AG10803 (cell line): ENCODE measurements at regions not wholly inside any gene's neighbourhood (a gene's known extent, or its start where the extent isn't known, plus 50 kb on each side); places are given as distances from the start of the nearest gene placed in this dataset.

ENCODE experiments used
- DNase-seq: peaks from one replicate; pipeline ENCODE4 v3.0.0; 2010; ENCODE audit warnings: low read depth
- H3K4me3 ChIP-seq: 2 replicates; pipeline ENCODE4 v1.5.1; 2011; ENCODE audit warnings: mild to moderate bottlenecking, low read length, control low read depth
- TF ChIP-seq, protein P1 (sequence below): conservative IDR thresholded peaks from 2 replicates; pipeline ENCODE4 v1.5.1; 2011; ENCODE audit warnings: mild to moderate bottlenecking, low read length, control low read depth, inconsistent platforms

DNA sequence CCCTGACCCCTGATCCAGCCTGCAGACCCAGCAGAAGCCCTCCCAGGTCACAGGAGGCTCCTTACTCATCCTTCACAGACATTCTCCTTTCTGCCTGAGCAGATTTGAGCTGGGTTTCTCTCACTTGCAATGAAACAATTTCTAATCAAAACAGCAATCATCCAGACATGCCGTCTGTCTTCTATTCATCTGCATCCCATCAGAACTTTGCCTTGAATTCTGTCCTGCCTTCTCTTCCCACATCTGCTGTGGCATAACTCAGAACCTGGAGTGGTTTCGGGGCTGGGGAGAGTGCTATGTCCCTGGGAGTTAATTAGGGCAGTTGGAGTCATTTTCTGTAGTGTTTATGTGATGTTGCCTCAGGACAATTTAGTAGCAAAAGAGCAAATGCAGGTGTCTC, 278.6 kb downstream of the CBLN1 start:
- no peak overlapping the region for H3K4me3 ChIP-seq
- TF ChIP-seq, protein P1, sequence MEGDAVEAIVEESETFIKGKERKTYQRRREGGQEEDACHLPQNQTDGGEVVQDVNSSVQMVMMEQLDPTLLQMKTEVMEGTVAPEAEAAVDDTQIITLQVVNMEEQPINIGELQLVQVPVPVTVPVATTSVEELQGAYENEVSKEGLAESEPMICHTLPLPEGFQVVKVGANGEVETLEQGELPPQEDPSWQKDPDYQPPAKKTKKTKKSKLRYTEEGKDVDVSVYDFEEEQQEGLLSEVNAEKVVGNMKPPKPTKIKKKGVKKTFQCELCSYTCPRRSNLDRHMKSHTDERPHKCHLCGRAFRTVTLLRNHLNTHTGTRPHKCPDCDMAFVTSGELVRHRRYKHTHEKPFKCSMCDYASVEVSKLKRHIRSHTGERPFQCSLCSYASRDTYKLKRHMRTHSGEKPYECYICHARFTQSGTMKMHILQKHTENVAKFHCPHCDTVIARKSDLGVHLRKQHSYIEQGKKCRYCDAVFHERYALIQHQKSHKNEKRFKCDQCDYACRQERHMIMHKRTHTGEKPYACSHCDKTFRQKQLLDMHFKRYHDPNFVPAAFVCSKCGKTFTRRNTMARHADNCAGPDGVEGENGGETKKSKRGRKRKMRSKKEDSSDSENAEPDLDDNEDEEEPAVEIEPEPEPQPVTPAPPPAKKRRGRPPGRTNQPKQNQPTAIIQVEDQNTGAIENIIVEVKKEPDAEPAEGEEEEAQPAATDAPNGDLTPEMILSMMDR, result no peak
- DNase-seq, result no peak

DNA sequence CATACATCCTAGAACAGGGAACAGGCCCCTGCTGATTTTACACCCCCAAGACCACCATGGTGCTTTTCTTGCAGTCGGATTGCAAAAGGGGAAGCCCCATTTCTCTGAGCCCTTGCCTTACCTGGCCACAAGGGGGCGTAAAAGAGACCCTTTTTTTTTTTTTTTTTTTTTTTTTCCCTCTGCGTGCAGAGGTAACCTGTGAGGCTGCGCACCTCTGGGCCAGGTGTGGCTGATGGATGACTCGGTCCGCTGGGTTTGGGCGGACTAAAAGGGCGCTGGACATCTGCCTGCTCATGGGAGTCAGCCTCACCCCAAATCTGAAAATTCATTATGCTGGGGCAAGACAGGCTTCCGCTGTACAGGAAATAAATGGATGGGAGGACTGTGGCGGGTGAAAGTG, 281.0 kb downstream of the CBLN1 start:
- TF ChIP-seq, protein P1, result peak; percentile 31
- H3K4me3 ChIP-seq, result no peak overlapping the region
- DNase-seq, result no peak

DNA sequence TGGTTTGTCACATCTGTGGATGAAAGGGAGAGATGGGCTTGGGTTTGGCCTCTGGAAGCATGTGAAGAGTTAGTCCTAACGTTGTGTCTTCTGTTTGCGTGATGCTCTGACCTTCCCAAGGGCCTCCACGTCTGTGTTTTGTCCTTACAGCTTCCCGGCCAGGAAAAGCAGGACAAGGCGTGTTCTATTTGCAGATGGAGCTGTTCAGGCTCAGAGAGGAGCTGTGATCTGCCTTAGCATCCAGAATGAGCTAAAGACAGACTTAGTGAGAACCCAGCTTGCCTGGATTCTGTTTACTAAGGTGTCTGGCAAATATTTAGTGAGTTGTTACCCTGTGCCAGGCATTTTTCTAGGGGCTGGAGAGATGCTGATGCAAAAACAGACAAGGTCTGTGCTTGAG, 282.1 kb downstream of the CBLN1 start:
- H3K4me3 ChIP-seq, result no peak overlapping the region
- no peak for DNase-seq
- TF ChIP-seq, protein P1, result no peak

DNA sequence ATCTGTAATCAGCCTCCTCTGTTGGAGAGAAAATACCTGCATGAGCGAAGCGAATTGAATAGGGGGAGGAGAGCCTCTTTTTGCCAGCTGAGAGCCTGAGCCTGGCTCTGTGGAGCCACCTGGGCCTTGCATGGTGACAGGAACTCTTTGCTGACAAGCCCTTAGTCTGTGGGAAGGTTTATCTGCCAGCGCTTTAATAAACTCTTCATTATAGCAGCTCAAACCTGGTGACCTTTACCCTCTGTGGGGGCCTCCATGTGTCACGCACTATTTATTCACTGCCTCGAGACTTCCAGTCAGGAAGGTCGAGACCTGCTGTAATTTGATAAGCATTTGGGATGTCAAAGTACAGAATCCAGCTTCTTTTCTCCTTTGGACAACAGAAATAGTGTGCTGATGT, 282.6 kb downstream of the CBLN1 start:
- TF ChIP-seq, protein P1, result no peak
- no peak for DNase-seq
- H3K4me3 ChIP-seq, result no peak overlapping the region

DNA sequence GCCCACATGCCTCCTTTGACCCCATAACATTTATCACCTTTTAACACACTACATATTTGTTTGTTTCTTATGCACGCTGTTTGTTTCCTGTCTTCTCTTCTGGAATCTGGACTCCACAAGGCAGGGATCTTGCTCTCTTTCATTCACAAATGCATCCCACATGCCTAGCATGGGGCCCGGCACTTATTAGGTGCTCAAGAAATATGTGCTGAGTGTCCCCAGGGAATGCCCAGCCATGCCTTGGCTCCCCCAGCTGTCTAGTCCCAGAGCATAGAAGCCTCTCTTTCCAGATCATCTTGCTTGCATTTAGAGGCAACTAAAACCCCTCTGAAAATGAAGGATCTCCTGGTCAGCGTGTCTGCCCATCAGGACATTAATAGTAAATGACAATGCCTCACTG, 283.7 kb downstream of the CBLN1 start:
- H3K4me3 ChIP-seq, result no peak overlapping the region
- DNase-seq, result no peak
- TF ChIP-seq, protein P1, result no peak

DNA sequence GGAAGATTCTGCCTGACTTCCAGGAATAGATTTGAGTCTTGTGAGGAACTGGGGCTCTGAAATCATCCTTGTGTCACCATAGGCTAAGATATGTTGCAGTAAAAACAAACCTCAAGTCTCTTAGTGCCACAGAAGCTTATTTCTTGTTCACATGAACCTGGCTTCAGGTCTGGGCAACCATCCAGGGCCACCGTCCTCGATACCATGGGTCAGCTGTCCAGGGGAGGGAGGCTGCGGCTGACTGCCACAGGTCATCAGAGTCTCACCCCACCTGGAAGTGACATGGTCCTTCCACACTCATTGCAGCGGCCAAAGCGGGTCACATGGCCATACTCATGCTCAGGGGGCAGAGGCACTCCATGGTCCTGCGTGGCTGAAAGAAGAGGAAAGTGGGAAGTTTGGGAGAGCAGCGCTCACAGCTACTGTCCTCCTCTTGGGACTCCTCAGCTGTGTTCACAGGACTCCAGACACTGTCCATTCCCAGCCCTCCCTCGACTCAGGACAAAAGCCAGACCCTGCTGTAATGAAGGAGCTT, 284.5 kb downstream of the CBLN1 start:
- DNase-seq, result no peak
- TF ChIP-seq, protein P1, result no peak
- no peak overlapping the region for H3K4me3 ChIP-seq

DNA sequence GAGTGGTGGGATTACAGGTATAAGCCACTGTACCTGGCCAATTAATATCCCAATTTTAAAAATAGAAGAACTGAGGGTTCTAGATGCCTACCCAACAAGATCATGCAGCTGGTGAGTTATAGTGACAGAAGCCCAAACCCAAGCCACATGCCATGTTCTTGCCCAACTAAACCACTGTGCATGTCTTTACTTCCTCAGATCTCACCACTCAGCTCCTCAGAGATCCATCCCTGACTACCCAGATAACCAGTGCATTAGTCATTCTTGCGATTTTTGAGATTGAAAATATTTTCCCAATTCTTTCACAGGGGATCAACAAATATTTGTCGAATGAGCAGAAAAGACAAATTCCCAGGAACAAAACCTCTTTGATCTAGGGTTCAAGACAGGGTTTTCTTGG, 303.1 kb downstream of the CBLN1 start:
- TF ChIP-seq, protein P1, result no peak
- no peak overlapping the region for H3K4me3 ChIP-seq
- DNase-seq, result peak; percentile 52
